NCI-H82 treated with DMSO at 0.1 percent for 48 hours (cell line): ENCODE measurements at regions not wholly inside any gene's neighbourhood (a gene's known extent, or its start where the extent isn't known, plus 50 kb on each side); places are given as distances from the start of the nearest gene placed in this dataset.

ENCODE experiments used
- DNase-seq: peaks from one replicate; lab custom pipeline; 2025; ENCODE audit not compliant: unreplicated experiment; lab: John Stamatoyannopoulos, UW

- DNase-seq, result no peak
Observed at GRCh38 chr3:94179059-94179458, 116.2 kb downstream of the NSUN3 start.

GRCh38 chr3:94183551-94183950 lies 120.7 kb downstream of the NSUN3 start:
- no peak for DNase-seq

GRCh38 chr3:94184781-94185180 lies 121.9 kb downstream of the NSUN3 start:
- no peak for DNase-seq

GRCh38 chr3:94185753-94186152 lies 122.9 kb downstream of the NSUN3 start:
- no peak for DNase-seq

- DNase-seq, result no peak
Observed at GRCh38 chr3:94187697-94188096, 124.8 kb downstream of the NSUN3 start.

GRCh38 chr3:94195381-94195780 lies 132.5 kb downstream of the NSUN3 start:
- DNase-seq, result no peak

- no peak for DNase-seq
Observed at GRCh38 chr3:94206291-94206690, 143.4 kb downstream of the NSUN3 start.

- DNase-seq, result no peak
Observed at GRCh38 chr3:94210256-94210655, 147.4 kb downstream of the NSUN3 start.

GRCh38 chr3:94217406-94217805 lies 154.5 kb downstream of the NSUN3 start:
- DNase-seq, result no peak

- no peak for DNase-seq
Observed at GRCh38 chr3:94220426-94220825, 157.6 kb downstream of the NSUN3 start.

- no peak for DNase-seq
Observed at GRCh38 chr3:94221829-94222228, 159.0 kb downstream of the NSUN3 start.

GRCh38 chr3:94225148-94225865 lies 162.4 kb downstream of the NSUN3 start:
- no peak for DNase-seq

GRCh38 chr3:94226078-94226477 lies 163.2 kb downstream of the NSUN3 start:
- DNase-seq, result no peak

- no peak for DNase-seq
Observed at GRCh38 chr3:94232921-94233320, 170.1 kb downstream of the NSUN3 start.

- peak; percentile 28 for DNase-seq
Observed at GRCh38 chr3:94234177-94234788, 171.4 kb downstream of the NSUN3 start.

- DNase-seq, result no peak
Observed at GRCh38 chr3:94241986-94242385, 179.1 kb downstream of the NSUN3 start.

- no peak for DNase-seq
Observed at GRCh38 chr3:94246171-94246570, 183.3 kb downstream of the NSUN3 start.

GRCh38 chr3:94248042-94248441 lies 185.2 kb downstream of the NSUN3 start:
- DNase-seq, result no peak

- peak; percentile 41 for DNase-seq
Observed at GRCh38 chr3:94249491-94250079, 186.7 kb downstream of the NSUN3 start.

- no peak for DNase-seq
Observed at GRCh38 chr3:94251566-94251965, 188.7 kb downstream of the NSUN3 start.

- no peak for DNase-seq
Observed at GRCh38 chr3:94252316-94252715, 189.5 kb downstream of the NSUN3 start.
